GM06990 (cell line): ENCODE measurements at regions not wholly inside any gene's neighbourhood (a gene's known extent, or its start where the extent isn't known, plus 50 kb on each side); places are given as distances from the start of the nearest gene placed in this dataset.

Source experiments
- DNase-seq: peaks from one replicate; pipeline ENCODE4 v3.0.0-alpha.2; 2011; ENCODE audit not compliant: insufficient read length; ENCODE audit errors: extremely low read depth
- H3K27me3 ChIP-seq: replicated peaks from 2 replicates; pipeline ENCODE4 v1.6.0; 2011; ENCODE audit warnings: low read length; ENCODE audit not compliant: control insufficient read depth, insufficient read depth
- H3K36me3 ChIP-seq: 2 replicates; pipeline ENCODE4 v1.5.1; 2011; ENCODE audit warnings: low read length; ENCODE audit not compliant: control insufficient read depth, insufficient read depth
- H3K4me3 ChIP-seq: replicated peaks from 2 replicates; pipeline ENCODE4 v1.5.1; 2011; ENCODE audit warnings: low read depth, mild to moderate bottlenecking, control low read depth, low read length
- TF ChIP-seq, protein P1 (sequence below): IDR thresholded peaks from 2 replicates; pipeline ENCODE4 v1.5.1; 2011; ENCODE audit warnings: low read length, control low read depth, mild to moderate bottlenecking, inconsistent platforms; ENCODE audit not compliant: insufficient read depth, poor library complexity, severe bottlenecking

GRCh38 chr12:62021808-62022207 is 238.4 kb upstream of the USP15 start:
- H3K4me3 ChIP-seq: no peak overlapping the region
- no peak for DNase-seq
- TF ChIP-seq, protein P1, sequence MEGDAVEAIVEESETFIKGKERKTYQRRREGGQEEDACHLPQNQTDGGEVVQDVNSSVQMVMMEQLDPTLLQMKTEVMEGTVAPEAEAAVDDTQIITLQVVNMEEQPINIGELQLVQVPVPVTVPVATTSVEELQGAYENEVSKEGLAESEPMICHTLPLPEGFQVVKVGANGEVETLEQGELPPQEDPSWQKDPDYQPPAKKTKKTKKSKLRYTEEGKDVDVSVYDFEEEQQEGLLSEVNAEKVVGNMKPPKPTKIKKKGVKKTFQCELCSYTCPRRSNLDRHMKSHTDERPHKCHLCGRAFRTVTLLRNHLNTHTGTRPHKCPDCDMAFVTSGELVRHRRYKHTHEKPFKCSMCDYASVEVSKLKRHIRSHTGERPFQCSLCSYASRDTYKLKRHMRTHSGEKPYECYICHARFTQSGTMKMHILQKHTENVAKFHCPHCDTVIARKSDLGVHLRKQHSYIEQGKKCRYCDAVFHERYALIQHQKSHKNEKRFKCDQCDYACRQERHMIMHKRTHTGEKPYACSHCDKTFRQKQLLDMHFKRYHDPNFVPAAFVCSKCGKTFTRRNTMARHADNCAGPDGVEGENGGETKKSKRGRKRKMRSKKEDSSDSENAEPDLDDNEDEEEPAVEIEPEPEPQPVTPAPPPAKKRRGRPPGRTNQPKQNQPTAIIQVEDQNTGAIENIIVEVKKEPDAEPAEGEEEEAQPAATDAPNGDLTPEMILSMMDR: no peak
- no peaks in the 10 kb centered on the region for H3K27me3 ChIP-seq
- H3K36me3 ChIP-seq: no peaks in the 10 kb centered on the region

- H3K36me3 ChIP-seq: no peaks in the 10 kb centered on the region
- no peaks in the 10 kb centered on the region for H3K27me3 ChIP-seq
- DNase-seq: no peak
- TF ChIP-seq, protein P1: no peak
- H3K4me3 ChIP-seq: no peak overlapping the region
These were observed 231.7 kb upstream of the USP15 start for GRCh38 chr12:62028536-62028935.

DNA sequence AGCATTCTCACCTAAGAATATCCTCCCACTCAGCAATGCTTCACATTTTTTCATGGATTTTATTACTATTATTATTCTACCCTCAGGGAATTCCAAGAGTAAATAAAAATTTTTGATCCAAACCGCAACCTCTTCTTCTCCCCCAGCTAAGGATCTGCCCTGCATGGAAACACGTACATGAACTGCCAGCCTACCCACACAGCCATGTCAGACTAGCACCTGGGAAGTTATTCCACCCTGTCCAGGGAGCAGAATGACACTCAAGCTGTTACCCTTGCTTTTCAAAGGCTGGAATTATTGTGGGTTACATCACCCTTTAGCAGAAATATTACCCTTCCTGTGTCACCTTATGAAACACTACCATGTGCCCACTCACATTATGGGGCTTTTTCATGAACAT is 227.3 kb upstream of the USP15 start:
- TF ChIP-seq, protein P1: no peak
- H3K4me3 ChIP-seq: no peak overlapping the region
- no peaks in the 10 kb centered on the region for H3K36me3 ChIP-seq
- H3K27me3 ChIP-seq: no peaks in the 10 kb centered on the region
- no peak for DNase-seq

GRCh38 chr12:62044450-62045135 is 215.6 kb upstream of the USP15 start:
- DNase-seq: no peak
- TF ChIP-seq, protein P1: no peak
- no peaks in the 10 kb centered on the region; the same call in 1 of the 2 replicates for H3K27me3 ChIP-seq
- H3K4me3 ChIP-seq: no peak overlapping the region
- no peaks in the 10 kb centered on the region for H3K36me3 ChIP-seq

DNA sequence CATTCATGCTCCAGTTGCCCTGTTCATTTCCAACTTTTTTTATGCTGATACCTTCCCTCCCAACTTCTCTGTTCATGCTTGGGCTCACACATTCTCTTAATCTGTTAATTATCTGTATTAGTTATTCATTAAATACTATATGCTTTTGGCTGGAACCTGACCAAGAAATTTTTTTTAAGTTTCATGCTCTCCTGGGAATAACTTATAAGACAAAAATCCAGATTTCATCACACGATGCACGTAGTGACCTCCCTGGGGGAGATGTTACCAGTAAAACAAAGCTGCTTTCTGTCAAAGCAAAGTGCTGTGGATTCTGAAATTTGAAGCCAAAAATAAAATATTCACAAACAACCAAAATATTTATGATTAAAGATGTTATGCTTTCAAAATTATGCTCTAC is 215.0 kb upstream of the USP15 start:
- no peaks in the 10 kb centered on the region; the same call in 1 of the 2 replicates for H3K27me3 ChIP-seq
- no peak for DNase-seq
- H3K4me3 ChIP-seq: no peak overlapping the region
- TF ChIP-seq, protein P1: no peak
- H3K36me3 ChIP-seq: no peaks in the 10 kb centered on the region

- Histone ChIP-seq H3K27me3 (no peaks in the 10 kb centered on the region), H3K4me3 (no peak overlapping the region), H3K36me3 (no peaks in the 10 kb centered on the region)
- DNase-seq: no peak
- TF ChIP-seq, protein P1: no peak
These were observed 209.4 kb upstream of the USP15 start for GRCh38 chr12:62050785-62051184.
